OCI-LY3 (cell line): ENCODE measurements at regions not wholly inside any gene's neighbourhood (a gene's known extent, or its start where the extent isn't known, plus 50 kb on each side); places are given as distances from the start of the nearest gene placed in this dataset.

ENCODE experiments used
- EZH2phosphoT487 ChIP-seq: fragments of 200-600 bp; shearing (Covaris generic); IDR thresholded peaks from 2 replicates; pipeline ENCODE4 v1.6.1; 2018; ENCODE audit warnings: antibody characterized with exemption, mixed run types, low read depth
- TF ChIP-seq, protein P1 (sequence below): fragments of 200-600, 300-600 bp; sonication (generic); IDR thresholded peaks from 2 replicates; pipeline ENCODE4 v1.5.1; 2014; ENCODE audit warnings: antibody characterized with exemption, low read length, low read depth

- TF ChIP-seq, protein P1, sequence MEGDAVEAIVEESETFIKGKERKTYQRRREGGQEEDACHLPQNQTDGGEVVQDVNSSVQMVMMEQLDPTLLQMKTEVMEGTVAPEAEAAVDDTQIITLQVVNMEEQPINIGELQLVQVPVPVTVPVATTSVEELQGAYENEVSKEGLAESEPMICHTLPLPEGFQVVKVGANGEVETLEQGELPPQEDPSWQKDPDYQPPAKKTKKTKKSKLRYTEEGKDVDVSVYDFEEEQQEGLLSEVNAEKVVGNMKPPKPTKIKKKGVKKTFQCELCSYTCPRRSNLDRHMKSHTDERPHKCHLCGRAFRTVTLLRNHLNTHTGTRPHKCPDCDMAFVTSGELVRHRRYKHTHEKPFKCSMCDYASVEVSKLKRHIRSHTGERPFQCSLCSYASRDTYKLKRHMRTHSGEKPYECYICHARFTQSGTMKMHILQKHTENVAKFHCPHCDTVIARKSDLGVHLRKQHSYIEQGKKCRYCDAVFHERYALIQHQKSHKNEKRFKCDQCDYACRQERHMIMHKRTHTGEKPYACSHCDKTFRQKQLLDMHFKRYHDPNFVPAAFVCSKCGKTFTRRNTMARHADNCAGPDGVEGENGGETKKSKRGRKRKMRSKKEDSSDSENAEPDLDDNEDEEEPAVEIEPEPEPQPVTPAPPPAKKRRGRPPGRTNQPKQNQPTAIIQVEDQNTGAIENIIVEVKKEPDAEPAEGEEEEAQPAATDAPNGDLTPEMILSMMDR, result no peak
- TF ChIP-seq EZH2phosphoT487, result no peak
Measured at GRCh38 chr13:50159607-50160006, 144.4 kb downstream of the KCNRG start.
